ENCODE measurements at regions not wholly inside any gene's neighbourhood (a gene's known extent, or its start where the extent isn't known, plus 50 kb on each side); places are given as distances from the start of the nearest gene placed in this dataset.
"Not testable (repeated sequence)": the region's sequence is repeated elsewhere in the genome, so short reads cannot be mapped to it uniquely, and the experiment has no call there.

GRCh38 chr4:33085709-33086108 is 2365.5 kb downstream of the PCDH7 start:
- DNase-seq (ENCODE audit: extremely low read depth in 1 of 11, low read depth in 9 of 11, low spot score in 4 of 11): no peak

- no peak for DNase-seq (ENCODE audit: extremely low read depth in 1 of 11, low read depth in 9 of 11, low spot score in 4 of 11)
Observed at GRCh38 chr4:33086331-33086925, 2366.3 kb downstream of the PCDH7 start.

- DNase-seq (ENCODE audit: extremely low read depth in 1 of 11, low read depth in 9 of 11, low spot score in 4 of 11): no peak
Observed at GRCh38 chr4:33088713-33089112, 2368.5 kb downstream of the PCDH7 start.

GRCh38 chr4:33090910-33091309 is 2370.7 kb downstream of the PCDH7 start:
- no peak for DNase-seq (ENCODE audit: extremely low read depth in 1 of 11, low read depth in 9 of 11, low spot score in 4 of 11)

GRCh38 chr4:33091961-33092360 is 2371.8 kb downstream of the PCDH7 start:
- no peak for DNase-seq (ENCODE audit: extremely low read depth in 1 of 11, low read depth in 9 of 11, low spot score in 4 of 11)

- DNase-seq (ENCODE audit: extremely low read depth in 1 of 11, low read depth in 9 of 11, low spot score in 4 of 11): no peak
Observed at GRCh38 chr4:33104273-33104672, 2384.1 kb downstream of the PCDH7 start.

- DNase-seq (ENCODE audit: extremely low read depth in 1 of 11, low read depth in 9 of 11, low spot score in 4 of 11): no peak
Observed at GRCh38 chr4:33107814-33108213, 2387.6 kb downstream of the PCDH7 start.

- DNase-seq (ENCODE audit: extremely low read depth in 1 of 11, low read depth in 9 of 11, low spot score in 4 of 11): no peak
Observed at GRCh38 chr4:33111117-33111516, 2390.9 kb downstream of the PCDH7 start.

- DNase-seq (ENCODE audit: extremely low read depth in 1 of 11, low read depth in 9 of 11, low spot score in 4 of 11): no peak
Observed at GRCh38 chr4:33116871-33117270, 2396.7 kb downstream of the PCDH7 start.

- no peak for DNase-seq (ENCODE audit: extremely low read depth in 1 of 11, low read depth in 9 of 11, low spot score in 4 of 11)
Observed at GRCh38 chr4:33126002-33126401, 2405.8 kb downstream of the PCDH7 start.

- DNase-seq (ENCODE audit: extremely low read depth in 1 of 11, low read depth in 9 of 11, low spot score in 4 of 11): not testable (repeated sequence)
Observed at GRCh38 chr4:33130662-33131061, 2410.5 kb downstream of the PCDH7 start.

- no peak for DNase-seq (ENCODE audit: extremely low read depth in 1 of 11, low read depth in 9 of 11, low spot score in 4 of 11)
Observed at GRCh38 chr4:33133723-33134122, 2413.6 kb downstream of the PCDH7 start.

- DNase-seq (ENCODE audit: extremely low read depth in 1 of 11, low read depth in 9 of 11, low spot score in 4 of 11): no peak
Observed at GRCh38 chr4:33134366-33134765, 2414.2 kb downstream of the PCDH7 start.

GRCh38 chr4:33149658-33150524 is 2429.7 kb downstream of the PCDH7 start:
- DNase-seq (ENCODE audit: extremely low read depth in 1 of 11, low read depth in 9 of 11, low spot score in 4 of 11): no peak

- DNase-seq (ENCODE audit: extremely low read depth in 1 of 11, low read depth in 9 of 11, low spot score in 4 of 11): no peak
Observed at GRCh38 chr4:33150525-33150910, 2430.3 kb downstream of the PCDH7 start.

- DNase-seq (ENCODE audit: extremely low read depth in 1 of 11, low read depth in 9 of 11, low spot score in 4 of 11): no peak
Observed at GRCh38 chr4:33160126-33160525, 2440.0 kb downstream of the PCDH7 start.

- no peak for DNase-seq (ENCODE audit: extremely low read depth in 1 of 11, low read depth in 9 of 11, low spot score in 4 of 11)
Observed at GRCh38 chr4:33161202-33161601, 2441.0 kb downstream of the PCDH7 start.

GRCh38 chr4:33162122-33162521 is 2442.0 kb downstream of the PCDH7 start:
- DNase-seq (ENCODE audit: extremely low read depth in 1 of 11, low read depth in 9 of 11, low spot score in 4 of 11): no peak

- DNase-seq (ENCODE audit: extremely low read depth in 1 of 11, low read depth in 9 of 11, low spot score in 4 of 11): no peak
Observed at GRCh38 chr4:33171873-33172525, 2451.8 kb downstream of the PCDH7 start.

- no peak for DNase-seq (ENCODE audit: extremely low read depth in 1 of 11, low read depth in 9 of 11, low spot score in 4 of 11)
Observed at GRCh38 chr4:33176566-33176965, 2456.4 kb downstream of the PCDH7 start.
